Small intestine (tissue), 7 donors: ENCODE measurements at regions not wholly inside any gene's neighbourhood (a gene's known extent, or its start where the extent isn't known, plus 50 kb on each side); places are given as distances from the start of the nearest gene placed in this dataset.

Experiments used
- DNase-seq, 2 donors: peaks; one replicate each; pipeline versions ENCODE4 v3.0.0 to v3.0.0-alpha.2; 2013
- FAIRE-seq: peaks from 2 replicates; lab custom pipeline; 2012; peaks lifted over from hg19 to GRCh38; lab: Jason Lieb, UNC
- H3K27ac ChIP-seq, 3 donors: one replicate each; pipeline ENCODE4 v1.5.1; 2013; ENCODE audit warnings: low read length in 2 of 3, mild to moderate bottlenecking in 2 of 3, control low read depth in 1 of 3, inconsistent platforms in 1 of 3, low read depth in 1 of 3, moderate library complexity in 1 of 3
- H3K27me3 ChIP-seq, 3 donors: one replicate each; pipeline ENCODE4 v1.6.1; 2013; ENCODE audit warnings: low read length in 3 of 3, inconsistent platforms in 1 of 3; ENCODE audit not compliant: control insufficient read depth in 3 of 3, insufficient read depth in 3 of 3
- H3K36me3 ChIP-seq, 3 donors: one replicate each; pipeline ENCODE4 v1.6.1; 2013; ENCODE audit warnings: low read length in 3 of 3, inconsistent platforms in 1 of 3, low read depth in 1 of 3, mild to moderate bottlenecking in 1 of 3, moderate library complexity in 1 of 3; ENCODE audit not compliant: control insufficient read depth in 3 of 3, insufficient read depth in 2 of 3
- H3K4me1 ChIP-seq, 3 donors: one replicate each; pipeline ENCODE4 v1.6.1; 2013; ENCODE audit warnings: low read length in 2 of 3, inconsistent platforms in 1 of 3, low read depth in 1 of 3, mild to moderate bottlenecking in 1 of 3, moderate library complexity in 1 of 3; ENCODE audit not compliant: control insufficient read depth in 3 of 3, insufficient read depth in 2 of 3
- H3K4me3 ChIP-seq, 3 donors: one replicate each; pipeline ENCODE4 v1.5.1; 2013; ENCODE audit warnings: low read length in 3 of 3, control low read depth in 1 of 3, inconsistent platforms in 1 of 3, low read depth in 1 of 3, mild to moderate bottlenecking in 1 of 3, moderate library complexity in 1 of 3
- H3K9me3 ChIP-seq, 2 donors: one replicate each; pipeline ENCODE4 v1.6.1; 2013; ENCODE audit warnings: low read depth in 1 of 2, low read length in 1 of 2; ENCODE audit not compliant: control insufficient read depth in 2 of 2, insufficient read depth in 1 of 2
- WGBS, 3 donors: extraction: QIAGEN DNeasy Blood & Tissue Kit; methylation state at CpG; one replicate each; pipeline ENCODE4 v1.1.7; 2013; 5-methylcytosine and 5-hydroxymethylcytosine counted together
- donor health status: healthy with polysubstance abuse.
- donor health status: control.
- donor health status: control.
- donor health status: Bipolar disorder and iron deficiency.
- donor health status: healthy.

DNA sequence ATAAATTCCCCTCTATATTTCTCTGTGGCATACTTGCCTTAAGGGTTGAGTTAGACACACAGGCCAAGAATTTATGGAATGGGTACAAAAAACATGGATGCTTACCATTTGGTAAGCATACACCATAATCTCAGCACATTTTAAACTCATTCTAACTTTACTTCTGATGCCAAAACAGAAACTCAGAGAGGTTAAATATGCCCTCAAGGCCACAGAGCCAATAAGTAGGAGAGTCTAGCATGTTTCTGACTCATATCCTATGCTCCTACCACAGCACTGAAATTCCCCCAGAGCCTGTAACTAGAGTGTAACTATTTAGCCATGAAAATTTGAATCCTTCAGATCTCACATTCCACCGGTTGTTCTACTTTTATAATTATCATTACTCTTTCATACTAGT is 559.7 kb downstream of the ACTL7B start:
- H3K36me3 ChIP-seq = no peaks in the 10 kb centered on the region
- no peaks in the 10 kb centered on the region for H3K9me3 ChIP-seq
- H3K4me1 ChIP-seq = no peaks in the 10 kb centered on the region
- no peak for DNase-seq
- H3K27me3 ChIP-seq = no peaks in the 10 kb centered on the region
- 79 to 97% (median 87%) methylated on average over 1 of the region's 1 CpG for WGBS, 3 donors
- no peak overlapping the region for H3K27ac ChIP-seq
- FAIRE-seq = no peak
- H3K4me3 ChIP-seq = no peak overlapping the region

DNA sequence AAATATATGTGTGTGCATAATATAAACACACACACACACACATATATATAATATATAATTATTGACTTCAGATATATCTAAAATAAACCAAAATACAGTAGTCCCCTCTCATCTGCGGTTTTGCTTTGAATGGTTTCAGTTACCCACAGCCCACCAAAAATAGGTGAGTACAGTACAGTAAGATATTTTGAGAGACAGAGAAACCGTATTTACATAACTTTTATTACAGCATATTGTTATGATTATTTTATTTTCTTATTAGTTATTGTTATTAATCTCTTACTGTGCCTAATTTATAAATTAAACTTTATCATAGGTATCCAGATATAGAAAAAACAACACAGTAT is 564.2 kb downstream of the ACTL7B start:
- no peaks in the 10 kb centered on the region for H3K9me3 ChIP-seq
- no peaks in the 10 kb centered on the region for H3K27me3 ChIP-seq
- DNase-seq (no peak), FAIRE-seq (peak; percentile 47)
- no peak overlapping the region for H3K4me3 ChIP-seq
- no peaks in the 10 kb centered on the region for H3K4me1 ChIP-seq
- 86 to 89% (median 89%) methylated on average over 2 of the region's 2 CpGs for WGBS, 3 donors
- H3K36me3 ChIP-seq = no peaks in the 10 kb centered on the region
- no peak overlapping the region for H3K27ac ChIP-seq

DNA sequence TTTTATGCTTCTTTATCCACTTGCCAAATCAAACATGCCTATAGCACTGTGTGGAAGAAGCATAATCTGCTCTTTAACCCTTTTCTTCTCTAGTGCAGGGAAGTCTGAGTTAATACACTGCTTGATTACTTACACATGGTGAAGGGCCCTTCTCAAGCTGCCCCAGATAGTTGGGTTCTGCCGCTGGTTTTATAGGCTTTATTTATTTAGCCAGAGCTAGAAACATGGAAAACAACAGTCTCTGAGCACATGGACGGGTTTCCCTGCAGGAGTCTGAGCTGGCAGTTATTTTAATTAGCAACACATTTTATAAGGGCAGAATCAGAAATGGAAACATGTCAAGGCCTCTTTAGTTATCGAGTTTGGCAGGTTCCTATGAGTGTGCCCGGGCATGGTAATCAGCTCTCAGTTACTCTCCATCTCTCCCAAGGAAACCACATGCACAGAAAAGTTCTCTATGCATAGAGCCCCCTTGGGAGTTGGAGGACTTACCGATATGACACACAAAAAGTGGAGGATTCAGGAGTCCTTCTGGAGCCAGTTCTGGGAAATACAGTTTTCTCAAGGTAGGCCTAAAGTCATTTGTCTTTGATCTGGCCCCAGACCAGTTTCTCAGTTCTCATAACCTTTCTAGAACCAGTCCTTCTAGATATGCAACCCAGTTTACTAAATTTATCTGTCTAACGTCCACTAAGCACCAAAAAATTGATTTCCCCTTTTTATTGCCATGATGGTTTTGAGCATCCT is 564.8 kb downstream of the ACTL7B start:
- Histone ChIP-seq H3K27me3 (no peaks in the 10 kb centered on the region), H3K9me3 (no peaks in the 10 kb centered on the region), H3K27ac (no peak overlapping the region), H3K36me3 (no peaks in the 10 kb centered on the region), H3K4me1 (no peaks in the 10 kb centered on the region), H3K4me3 (no peak overlapping the region)
- DNase-seq (no peak), FAIRE-seq (no peak)
- WGBS, 3 donors = 77 to 85% (median 77%) methylated on average over 6 of the region's 6 CpGs

DNA sequence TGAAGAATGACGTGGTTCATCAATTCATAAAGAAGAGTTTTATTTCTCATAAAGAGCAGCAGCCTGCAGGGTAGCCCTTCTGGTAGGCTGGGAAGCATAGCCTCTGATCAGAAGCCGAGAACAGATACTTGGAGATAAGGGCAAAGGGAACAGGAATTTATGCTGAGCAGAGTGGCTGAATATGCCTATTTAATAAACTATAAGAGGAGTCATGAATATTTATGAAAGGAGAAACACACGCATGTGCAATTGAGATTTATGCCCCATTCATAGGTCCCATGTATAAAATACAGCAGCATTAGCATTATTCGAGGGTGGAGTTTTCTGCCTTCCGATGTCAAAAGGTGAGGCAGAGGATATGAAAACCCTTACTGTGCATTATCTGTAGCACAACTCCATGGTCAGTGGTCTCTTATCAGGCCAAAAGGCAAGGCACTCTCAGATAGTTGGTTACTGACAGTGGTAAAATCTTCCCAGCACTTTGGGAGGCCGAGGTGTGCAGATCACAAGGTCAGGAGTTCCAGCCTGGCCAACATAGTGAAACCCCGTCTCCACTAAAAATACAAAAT is 569.1 kb downstream of the ACTL7B start:
- no peaks in the 10 kb centered on the region for H3K27me3 ChIP-seq
- no peak for DNase-seq
- WGBS, 3 donors = 82 to 93% (median 91%) methylated on average over 7 of the region's 7 CpGs
- no peak overlapping the region for H3K4me3 ChIP-seq
- H3K27ac ChIP-seq = no peak overlapping the region
- H3K9me3 ChIP-seq = no peaks in the 10 kb centered on the region
- H3K36me3 ChIP-seq = no peaks in the 10 kb centered on the region
- no peak for FAIRE-seq
- H3K4me1 ChIP-seq = no peaks in the 10 kb centered on the region

DNA sequence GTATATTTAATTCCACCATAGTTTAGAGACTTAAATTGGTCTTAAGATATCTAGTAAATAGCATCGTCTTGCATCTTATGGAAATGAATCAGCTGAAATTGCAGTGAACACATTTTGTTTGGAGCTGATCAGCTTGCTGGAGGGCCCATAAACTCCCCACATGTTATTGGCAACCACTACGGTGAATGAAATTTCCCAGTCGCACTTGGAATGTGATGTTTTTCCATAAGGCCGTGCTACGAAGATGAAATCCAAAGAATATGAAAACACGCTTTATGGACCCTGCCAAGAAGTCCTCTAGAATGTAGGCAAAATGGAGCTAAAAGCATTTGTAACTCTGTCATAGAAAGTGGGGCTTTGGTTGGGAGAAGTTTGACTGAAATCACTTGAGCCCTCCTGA is 572.1 kb downstream of the ACTL7B start:
- Histone ChIP-seq H3K27ac (no peak overlapping the region), H3K27me3 (no peaks in the 10 kb centered on the region), H3K4me3 (no peak overlapping the region), H3K4me1 (no peaks in the 10 kb centered on the region), H3K36me3 (no peaks in the 10 kb centered on the region), H3K9me3 (no peaks in the 10 kb centered on the region)
- FAIRE-seq (no peak), DNase-seq (no peak)
- WGBS, 3 donors = 69 to 88% (median 86%) methylated on average over 6 of the region's 6 CpGs

DNA sequence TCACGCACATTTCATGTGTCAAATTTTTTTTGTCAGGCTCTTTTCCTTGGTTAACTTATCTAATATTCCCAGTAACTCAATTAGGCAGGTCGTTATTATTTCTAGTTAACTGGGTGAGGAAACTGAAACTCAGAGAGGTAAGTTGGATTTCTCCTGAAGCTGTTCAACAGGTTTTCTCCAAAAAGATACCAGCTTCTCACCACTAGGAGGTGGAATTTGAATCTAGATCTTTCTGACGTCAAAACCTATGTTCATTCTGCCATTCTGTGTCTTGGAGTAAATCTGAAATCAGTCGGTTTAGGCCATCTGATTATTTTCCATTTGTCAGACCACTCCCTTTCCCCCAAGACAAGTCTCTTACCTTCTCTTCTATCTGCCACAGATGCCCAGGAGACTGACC is 572.9 kb downstream of the ACTL7B start:
- no peaks in the 10 kb centered on the region for H3K4me1 ChIP-seq
- FAIRE-seq = no peak
- no peak overlapping the region for H3K27ac ChIP-seq
- WGBS, 3 donors = 60 to 67% (median 62%) methylated on average over 4 of the region's 4 CpGs
- no peaks in the 10 kb centered on the region for H3K9me3 ChIP-seq
- H3K27me3 ChIP-seq = no peaks in the 10 kb centered on the region
- peak in 1 of 2 donors; percentile 11 for DNase-seq
- H3K4me3 ChIP-seq = no peak overlapping the region
- H3K36me3 ChIP-seq = no peaks in the 10 kb centered on the region

DNA sequence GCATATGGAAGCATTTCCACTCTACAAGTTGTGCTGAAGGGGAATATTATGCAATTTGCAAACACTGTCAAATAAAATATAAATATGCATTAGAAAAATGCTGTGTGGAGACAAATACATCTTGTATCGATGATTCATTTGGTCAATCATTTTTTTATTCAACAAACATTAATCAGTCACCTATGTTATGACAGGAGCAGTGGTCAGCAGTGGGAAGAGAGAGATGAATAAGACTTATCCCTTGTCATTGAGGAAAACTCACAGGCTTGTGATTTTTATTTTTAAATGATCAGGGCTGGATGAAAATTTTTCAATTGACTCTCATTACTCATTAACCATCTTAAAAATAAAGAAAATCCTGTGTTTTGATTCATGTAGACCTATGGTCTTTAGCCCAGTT is 574.1 kb downstream of the ACTL7B start:
- Histone ChIP-seq H3K4me3 (no peak overlapping the region), H3K9me3 (no peaks in the 10 kb centered on the region), H3K27ac (no peak overlapping the region), H3K36me3 (no peaks in the 10 kb centered on the region), H3K27me3 (no peaks in the 10 kb centered on the region), H3K4me1 (no peaks in the 10 kb centered on the region)
- FAIRE-seq (no peak), DNase-seq (no peak)
- WGBS, 3 donors = 65 to 76% (median 70%) methylated on average over 1 of the region's 1 CpG

DNA sequence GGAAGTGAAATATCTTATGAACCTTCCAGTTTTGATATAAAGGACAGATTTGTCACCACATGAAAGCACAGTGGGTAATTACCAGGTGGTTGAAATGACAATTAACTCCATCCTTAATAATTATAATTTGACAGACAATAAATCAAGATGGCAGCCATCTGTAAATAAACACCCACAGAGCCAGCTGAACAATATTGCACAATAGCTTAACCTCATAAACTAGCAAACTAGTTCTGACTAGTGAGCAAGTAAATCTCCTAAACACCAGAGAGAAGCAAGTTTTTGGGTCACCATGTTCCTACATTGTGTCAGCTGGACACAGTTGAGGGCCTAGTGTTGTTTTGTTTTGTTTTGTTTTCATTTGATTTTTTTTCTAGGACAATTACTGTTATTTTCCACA is 577.4 kb downstream of the ACTL7B start:
- H3K36me3 ChIP-seq = no peaks in the 10 kb centered on the region
- H3K4me1 ChIP-seq = peaks cover 0 to 2% (median 0%) of the 10 kb centered on the region in 3 donors
- DNase-seq (no peak), FAIRE-seq (no peak)
- no peak overlapping the region for H3K27ac ChIP-seq
- no peaks in the 10 kb centered on the region for H3K9me3 ChIP-seq
- no peak overlapping the region for H3K4me3 ChIP-seq
- no peaks in the 10 kb centered on the region for H3K27me3 ChIP-seq

DNA sequence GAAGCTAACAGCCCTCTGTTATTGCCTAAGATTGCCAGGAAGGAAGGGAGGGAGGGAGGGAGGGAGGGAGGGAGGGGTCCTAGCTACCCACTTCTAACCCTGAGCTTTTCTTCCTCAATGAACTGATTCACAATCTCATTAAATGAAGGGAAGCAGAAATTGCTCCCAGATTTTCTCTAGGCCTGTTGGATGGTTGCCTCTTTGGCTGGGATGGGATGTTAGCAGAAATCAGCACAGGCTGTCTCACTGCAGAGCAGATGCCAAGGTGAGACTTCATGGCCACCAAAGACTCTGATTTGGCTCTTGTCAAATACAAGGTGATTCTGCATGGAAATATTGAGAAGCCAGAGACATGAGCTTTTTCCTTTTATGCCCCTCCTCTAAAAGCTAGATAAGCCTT is 578.6 kb downstream of the ACTL7B start:
- Histone ChIP-seq H3K36me3 (no peaks in the 10 kb centered on the region), H3K27me3 (no peaks in the 10 kb centered on the region), H3K9me3 (no peaks in the 10 kb centered on the region), H3K27ac (no peak overlapping the region), H3K4me3 (no peak overlapping the region), H3K4me1 (peaks cover 0 to 13% (median 0%) of the 10 kb centered on the region in 3 donors)
- DNase-seq = no peak
- no peak for FAIRE-seq
